ENCODE measurements at regions not wholly inside any gene's neighbourhood (a gene's known extent, or its start where the extent isn't known, plus 50 kb on each side); places are given as distances from the start of the nearest gene placed in this dataset.

- TF ChIP-seq POLR2A (IDR thresholded peaks at IDR 0.05; ENCODE audit: borderline replicate concordance, extremely low read depth, insufficient read depth, insufficient read length) (no peak), ZBTB33 (IDR thresholded peaks at IDR 0.05; ENCODE audit: extremely low read depth, insufficient replicate concordance, low read length) (no peak), SP1 (IDR thresholded peaks at IDR 0.05; ENCODE audit: low read depth) (no peak), ZNF274 (IDR thresholded peaks at IDR 0.05; ENCODE audit: low read depth, low read length) (no peak), SIN3A (IDR thresholded peaks at IDR 0.05; ENCODE audit: low read depth) (no peak), CBX3 (IDR thresholded peaks at IDR 0.05; ENCODE audit: low read depth) (no peak), MAX (IDR thresholded peaks at IDR 0.05) (no peak), TCF7L2 (IDR thresholded peaks at IDR 0.05; ENCODE audit: borderline replicate concordance, extremely low read depth, insufficient read depth, insufficient read length) (no peak), ELF1 (IDR thresholded peaks at IDR 0.05; ENCODE audit: borderline replicate concordance, low read depth) (no peak), REST (IDR thresholded peaks at IDR 0.05; ENCODE audit: low read depth) (no peak), ZFX (IDR thresholded peaks at IDR 0.05) (no peak), EZH2phosphoT487 (IDR thresholded peaks at IDR 0.05; ENCODE audit: borderline replicate concordance) (no peak), POLR2AphosphoS5 (IDR thresholded peaks at IDR 0.05; ENCODE audit: low read depth, low read length) (no peak), RAD21 (IDR thresholded peaks at IDR 0.05; ENCODE audit: low read depth) (no peak), FOSL1 (IDR thresholded peaks at IDR 0.05; ENCODE audit: low read depth) (no peak), EGR1 (IDR thresholded peaks at IDR 0.05; ENCODE audit: low read depth) (no peak)
- TF ChIP-seq, protein P1, sequence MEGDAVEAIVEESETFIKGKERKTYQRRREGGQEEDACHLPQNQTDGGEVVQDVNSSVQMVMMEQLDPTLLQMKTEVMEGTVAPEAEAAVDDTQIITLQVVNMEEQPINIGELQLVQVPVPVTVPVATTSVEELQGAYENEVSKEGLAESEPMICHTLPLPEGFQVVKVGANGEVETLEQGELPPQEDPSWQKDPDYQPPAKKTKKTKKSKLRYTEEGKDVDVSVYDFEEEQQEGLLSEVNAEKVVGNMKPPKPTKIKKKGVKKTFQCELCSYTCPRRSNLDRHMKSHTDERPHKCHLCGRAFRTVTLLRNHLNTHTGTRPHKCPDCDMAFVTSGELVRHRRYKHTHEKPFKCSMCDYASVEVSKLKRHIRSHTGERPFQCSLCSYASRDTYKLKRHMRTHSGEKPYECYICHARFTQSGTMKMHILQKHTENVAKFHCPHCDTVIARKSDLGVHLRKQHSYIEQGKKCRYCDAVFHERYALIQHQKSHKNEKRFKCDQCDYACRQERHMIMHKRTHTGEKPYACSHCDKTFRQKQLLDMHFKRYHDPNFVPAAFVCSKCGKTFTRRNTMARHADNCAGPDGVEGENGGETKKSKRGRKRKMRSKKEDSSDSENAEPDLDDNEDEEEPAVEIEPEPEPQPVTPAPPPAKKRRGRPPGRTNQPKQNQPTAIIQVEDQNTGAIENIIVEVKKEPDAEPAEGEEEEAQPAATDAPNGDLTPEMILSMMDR (IDR thresholded peaks at IDR 0.05 in 2 of 3, conservative IDR thresholded peaks at IDR 0.05 in 1 of 3; ENCODE audit: borderline replicate concordance in 1 of 3, insufficient read depth in 1 of 3, low read depth in 2 of 3, low read length in 2 of 3), result no peak
Observed at GRCh38 chr4:179804440-179804839, 2362.2 kb upstream of the AGA start.

More at GRCh38 chr4:179804440-179804839, 2362.2 kb upstream of the AGA start:
- H3K9ac ChIP-seq (ENCODE audit: low read length), result no peak overlapping the region
- no peaks in the 10 kb centered on the region for H3K4me1 ChIP-seq (ENCODE audit: control insufficient read depth in 1 of 2, insufficient read depth in 2 of 2, low read length in 2 of 2)
- DNase-seq (ENCODE audit: low read depth, low spot score), result no peak
- no peaks in the 10 kb centered on the region for H4K20me1 ChIP-seq (ENCODE audit: insufficient read depth)
- no peaks in the 10 kb centered on the region for H3K9me3 ChIP-seq (ENCODE audit: control insufficient read depth in 1 of 2, insufficient read depth in 1 of 2, low read depth in 1 of 2, low read length in 2 of 2)
- BruUV-seq (replicated peaks), result no TSS peak
- no peaks in the 10 kb centered on the region for H3K36me3 ChIP-seq (ENCODE audit: control insufficient read depth in 1 of 2, insufficient read depth in 2 of 2, low read length in 2 of 2)
- ChIA-PET CTCF (no interaction called here), RAD21 (ENCODE audit: low non-redundant PET in 1 of 2, low total read pairs in 2 of 2, uncharacterized antibody in 2 of 2, unreplicated experiment in 2 of 2) (no interaction called here), POLR2A (no interaction called here)
- no peak overlapping the region for H3K27ac ChIP-seq (ENCODE audit: low read depth, low read length)
- ATAC-seq, result no peak; the same call in 1 of the 2 replicates
- intact Hi-C loops (cut with micrococcal nuclease), result no loop called here
- no peak overlapping the region for H3K4me2 ChIP-seq (ENCODE audit: low read length)
- H2AFZ ChIP-seq (ENCODE audit: low read depth, low read length, poor library complexity, severe bottlenecking), result no peak overlapping the region
- H3K79me2 ChIP-seq (ENCODE audit: insufficient read depth, low read length), result no peaks in the 10 kb centered on the region
- H3K27me3 ChIP-seq (ENCODE audit: insufficient read depth, low read length), result no peaks in the 10 kb centered on the region
- H3K4me3 ChIP-seq (replicated peaks in 1 of 2; ENCODE audit: low read depth in 1 of 2, low read length in 2 of 2), result no peak overlapping the region
- H3K9me2 ChIP-seq (ENCODE audit: insufficient read depth), result no peaks in the 10 kb centered on the region

Data from HCT116 (cell line).